H1 (cell line): ENCODE measurements at regions not wholly inside any gene's neighbourhood (a gene's known extent, or its start where the extent isn't known, plus 50 kb on each side); places are given as distances from the start of the nearest gene placed in this dataset.

Source experiments
- CTCF ChIA-PET: fragments of 300-600 bp; sonication (Branson Sonifier 250); formaldehyde crosslinking; loops from one replicate; lab custom pipeline; 2021; ENCODE audit not compliant: partially characterized antibody; lab: Charles Lee
- POLR2A ChIA-PET: fragments of 300-600 bp; sonication (Branson Sonifier 250); formaldehyde crosslinking; loops from one replicate; lab custom pipeline; 2021; ENCODE audit warnings: inconsistent platforms; ENCODE audit not compliant: partially characterized antibody; lab: Charles Lee
- DNase-seq, 2 experiments: peaks; one replicate each; pipeline versions ENCODE4 v3.0.0 to v3.0.0-alpha.2; 2010 to 2022; ENCODE audit warnings: low spot score in 2 of 2, low read depth in 1 of 2, mixed read lengths in 1 of 2
- FAIRE-seq: peaks from 2 replicates; lab custom pipeline; 2011; peaks lifted over from hg19 to GRCh38; lab: Jason Lieb, UNC
- H2AFZ ChIP-seq: 2 replicates; pipeline ENCODE4 v1.8.1; 2012; ENCODE audit warnings: low read length, inconsistent platforms
- H2AK5ac ChIP-seq: 2 replicates; pipeline ENCODE4 v1.6.1; 2013; ENCODE audit warnings: low read depth, low read length
- H2BK120ac ChIP-seq: replicated peaks from 2 replicates; pipeline ENCODE3; 2013; ENCODE audit warnings: low read depth, low read length, inconsistent platforms
- H2BK12ac ChIP-seq: 2 replicates; pipeline ENCODE4 v1.6.1; 2013; ENCODE audit warnings: low read depth, low read length
- H2BK15ac ChIP-seq: 2 replicates; pipeline ENCODE4 v1.6.1; 2013; ENCODE audit warnings: low read length
- H2BK20ac ChIP-seq: 2 replicates; pipeline ENCODE4 v1.6.1; 2013; ENCODE audit warnings: low read length
- H2BK5ac ChIP-seq: 2 replicates; pipeline ENCODE4 v1.6.1; 2013; ENCODE audit warnings: low read depth, low read length
- H3K14ac ChIP-seq: 2 replicates; pipeline ENCODE4 v1.6.1; 2013; ENCODE audit warnings: inconsistent platforms; ENCODE audit not compliant: insufficient read length
- H3K18ac ChIP-seq: 2 replicates; pipeline ENCODE4 v1.6.1; 2013; ENCODE audit warnings: low read length; ENCODE audit errors: extremely low read depth
- H3K23ac ChIP-seq: 2 replicates; pipeline ENCODE4 v1.6.1; 2013; ENCODE audit warnings: inconsistent platforms; ENCODE audit not compliant: insufficient read length
- H3K23me2 ChIP-seq: 2 replicates; pipeline ENCODE4 v1.6.1; 2013; ENCODE audit warnings: low read depth, low read length
- H3K27ac ChIP-seq: 2 replicates; pipeline ENCODE4 v1.6.1; 2011; ENCODE audit warnings: low read depth, low read length, inconsistent platforms
- H3K27me3 ChIP-seq, 4 experiments: replicated peaks in 1 of 4; 1 replicate in 1 of 4; 2 replicates in 3 of 4; pipeline versions ENCODE4 v1.6.1 to v1.8.1; 2011 to 2013; ENCODE audit warnings: low read length in 3 of 4, mild to moderate bottlenecking in 3 of 4, inconsistent platforms in 2 of 4, mixed read lengths in 2 of 4, moderate library complexity in 1 of 4; ENCODE audit not compliant: control insufficient read depth in 3 of 4, insufficient read depth in 3 of 4; ENCODE audit errors: extremely low read depth in 1 of 4
- H3K36me3 ChIP-seq, 4 experiments: 2 replicates each; pipeline versions ENCODE4 v1.6.1 to v1.8.1; 2011 to 2013; ENCODE audit warnings: mild to moderate bottlenecking in 4 of 4, low read length in 3 of 4, moderate library complexity in 2 of 4, control low read depth in 1 of 4, inconsistent platforms in 1 of 4; ENCODE audit not compliant: insufficient read depth in 4 of 4, control insufficient read depth in 2 of 4
- H3K4ac ChIP-seq: replicated peaks from 2 replicates; pipeline ENCODE3; 2013; ENCODE audit warnings: low read length, low read depth, mixed read lengths, inconsistent platforms; ENCODE audit not compliant: insufficient read length
- H3K4me1 ChIP-seq, 4 experiments: replicated peaks in 1 of 4; 1 replicate in 1 of 4; 2 replicates in 3 of 4; pipeline versions ENCODE4 v1.6.1 to v1.8.1; 2011 to 2013; ENCODE audit warnings: low read length in 3 of 4, inconsistent platforms in 2 of 4, mixed read lengths in 1 of 4; ENCODE audit not compliant: insufficient read depth in 4 of 4, control insufficient read depth in 3 of 4
- H3K4me2 ChIP-seq, 2 experiments: 2 replicates each; pipeline versions ENCODE4 v1.6.1 to v1.8.1; 2011 to 2013; ENCODE audit warnings: low read depth in 2 of 2, low read length in 2 of 2, control low read depth in 1 of 2, inconsistent platforms in 1 of 2, mild to moderate bottlenecking in 1 of 2; ENCODE audit not compliant: insufficient read depth in 1 of 2
- H3K4me3 ChIP-seq, 4 experiments: fragments of 200-600, 300-600 bp in 1 of 4; sonication (generic), shearing (Covaris generic), sonication (Bioruptor Twin) in 1 of 4; 2 replicates each; pipeline versions ENCODE4 v1.5.1 to v1.8.1; 2011 to 2016; ENCODE audit warnings: low read length in 4 of 4, low read depth in 3 of 4, control low read depth in 2 of 4, inconsistent platforms in 2 of 4, mild to moderate bottlenecking in 2 of 4, mixed read lengths in 1 of 4, moderate library complexity in 1 of 4; ENCODE audit not compliant: insufficient read depth in 2 of 4; ENCODE audit errors: extremely low read depth in 1 of 4
- H3K56ac ChIP-seq: replicated peaks from 2 replicates; pipeline ENCODE3; 2013; ENCODE audit warnings: low read depth, mild to moderate bottlenecking, mixed read lengths, low read length, inconsistent platforms; ENCODE audit not compliant: insufficient read length
- H3K79me1 ChIP-seq: 2 replicates; pipeline ENCODE4 v1.6.1; 2013; ENCODE audit warnings: low read depth, low read length, control low read depth
- H3K79me2 ChIP-seq, 2 experiments: 2 replicates each; pipeline versions ENCODE4 v1.6.1 to v1.8.1; 2012 to 2013; ENCODE audit warnings: low read length in 2 of 2, mild to moderate bottlenecking in 2 of 2, inconsistent platforms in 1 of 2; ENCODE audit not compliant: insufficient read depth in 2 of 2, control insufficient read depth in 1 of 2
- H3K9ac ChIP-seq, 4 experiments: replicated peaks in 1 of 4; 1 replicate in 1 of 4; 2 replicates in 3 of 4; pipeline versions ENCODE4 v1.6.1 to v1.8.1; 2011 to 2013; ENCODE audit warnings: low read depth in 3 of 4, low read length in 3 of 4, control low read depth in 2 of 4, mild to moderate bottlenecking in 2 of 4, moderate library complexity in 2 of 4, inconsistent platforms in 1 of 4; ENCODE audit errors: extremely low read depth in 1 of 4
- H3K9me3 ChIP-seq, 2 experiments: 2 replicates each; pipeline versions ENCODE4 v1.6.1 to v1.8.1; 2012 to 2013; ENCODE audit warnings: mild to moderate bottlenecking in 2 of 2, moderate library complexity in 2 of 2, control low read depth in 1 of 2, inconsistent platforms in 1 of 2, low read depth in 1 of 2, low read length in 1 of 2, mixed read lengths in 1 of 2; ENCODE audit not compliant: insufficient read depth in 2 of 2
- H4K20me1 ChIP-seq, 2 experiments: replicated peaks in 1 of 2; 2 replicates each; pipeline versions ENCODE3 to v1.8.1; 2011 to 2013; ENCODE audit warnings: inconsistent platforms in 2 of 2, low read length in 2 of 2, mild to moderate bottlenecking in 1 of 2; ENCODE audit not compliant: insufficient read depth in 2 of 2, control insufficient read depth in 1 of 2
- H4K5ac ChIP-seq: 2 replicates; pipeline ENCODE4 v1.6.1; 2013; ENCODE audit warnings: low read length, low read depth, mixed read lengths, inconsistent platforms; ENCODE audit not compliant: insufficient read length
- H4K8ac ChIP-seq: 2 replicates; pipeline ENCODE4 v1.8.0; 2013; ENCODE audit warnings: mild to moderate bottlenecking, moderate library complexity, low read length, inconsistent platforms; ENCODE audit not compliant: insufficient read depth; ENCODE audit errors: extremely low read depth
- H4K91ac ChIP-seq: replicated peaks from 2 replicates; pipeline ENCODE3; 2013; ENCODE audit warnings: low read length, mixed read lengths, inconsistent platforms; ENCODE audit not compliant: insufficient read length
- HDAC6 ChIP-seq: IDR thresholded peaks from one replicate; pipeline ENCODE4 v1.7.1; 2012; ENCODE audit warnings: low read depth, mild to moderate bottlenecking, inconsistent platforms, low read length, moderate library complexity
- JUN ChIP-seq: IDR thresholded peaks from 2 replicates; pipeline ENCODE4 v1.6.1; 2011; ENCODE audit warnings: low read depth, mild to moderate bottlenecking, improper control_type of control experiment, low read length
- POU5F1 ChIP-seq: IDR thresholded peaks from 2 replicates; pipeline ENCODE4 v1.6.1; 2011; ENCODE audit warnings: low read depth, mild to moderate bottlenecking, low read length, moderate library complexity
- SP1 ChIP-seq: IDR thresholded peaks from 2 replicates; pipeline ENCODE4 v1.6.1; 2011; ENCODE audit warnings: low read depth, low read length
- whole genome bisulfite sequencing, 2 experiments: shearing (Covaris generic) in 1 of 2; methylation state at CpG; one replicate each; pipeline versions ENCODE4 v1.1.6 to v1.1.7; 2013 to 2015; ENCODE audit warnings: low lambda C conversion rate in 2 of 2, mixed read lengths in 2 of 2, inconsistent platforms in 1 of 2, low coverage in 1 of 2, missing lambda C conversion rate in 1 of 2; ENCODE audit not compliant: insufficient replicate concordance in 2 of 2, insufficient coverage in 1 of 2, insufficient read length in 1 of 2; ENCODE audit errors: extremely low coverage in 1 of 2, missing lambda C conversion rate in 1 of 2; 5-methylcytosine and 5-hydroxymethylcytosine counted together

- H3K27ac ChIP-seq: no peak overlapping the region
- no peak overlapping the region for H3K18ac ChIP-seq
- no peak overlapping the region for H3K4ac ChIP-seq
- no peak for DNase-seq
- H2BK20ac ChIP-seq: no peak overlapping the region
- ChIA-PET POLR2A (no interaction called here), CTCF (no interaction called here)
- H3K9me3 ChIP-seq: no peaks in the 10 kb centered on the region
- H4K8ac ChIP-seq: no peak overlapping the region
- H3K27me3 ChIP-seq: no peaks in the 10 kb centered on the region
- H3K9ac ChIP-seq: no peak overlapping the region
- H2BK15ac ChIP-seq: no peak overlapping the region
- H4K91ac ChIP-seq: no peak overlapping the region
- H3K4me3 ChIP-seq: no peak overlapping the region
- no peaks in the 10 kb centered on the region for H3K36me3 ChIP-seq
- H3K79me1 ChIP-seq: no peaks in the 10 kb centered on the region
- no peak overlapping the region for H2BK5ac ChIP-seq
- no peak for FAIRE-seq
- H4K5ac ChIP-seq: no peak overlapping the region
- H3K23me2 ChIP-seq: no peaks in the 10 kb centered on the region
- H3K79me2 ChIP-seq: no peaks in the 10 kb centered on the region
- H3K14ac ChIP-seq: no peak overlapping the region
- H3K23ac ChIP-seq: no peak overlapping the region
- no peaks in the 10 kb centered on the region for H3K4me1 ChIP-seq
- H2BK12ac ChIP-seq: no peak overlapping the region
- no peak overlapping the region for H3K4me2 ChIP-seq
- H2AK5ac ChIP-seq: no peak overlapping the region
- no peak overlapping the region for H3K56ac ChIP-seq
- no peaks in the 10 kb centered on the region for H4K20me1 ChIP-seq
- no peak overlapping the region for H2AFZ ChIP-seq
- no peak overlapping the region for H2BK120ac ChIP-seq
- TF ChIP-seq HDAC6 (no peak), POU5F1 (no peak), SP1 (no peak), JUN (no peak)
- 88% methylated on average over 3 of the region's 3 CpGs; no CpG with 5 or more reads in 1 of the 2 experiments for WGBS, 2 experiments
These were observed 196.8 kb upstream of the RPS6KA3 start for GRCh38 chrX:20463296-20464075.
